HCT116 (cell line): ENCODE measurements at regions not wholly inside any gene's neighbourhood (a gene's known extent, or its start where the extent isn't known, plus 50 kb on each side); places are given as distances from the start of the nearest gene placed in this dataset.

Experiments
- ATAC-seq: fragments of 200-7000 bp; cut with Tn5 transposase; 2 replicates; pipeline ENCODE4 v1.9.1; 2020; ENCODE audit warnings: mild to moderate bottlenecking, moderate library complexity
- BruUV-seq: library from RNA; stranded (reverse); fragments of 400-500 nt; replicated peaks from 2 replicates; lab custom pipeline; 2021; lab: Mats Ljungman, UMichigan
- CTCF ChIA-PET: fragments of 300-600 bp; sonication (Branson Sonifier 250); formaldehyde crosslinking; loops from one replicate; lab custom pipeline; 2021; ENCODE audit warnings: antibody characterized with exemption; lab: Charles Lee
- POLR2A ChIA-PET: fragments of 300-600, 350-600 bp; sonication (Branson Sonifier 250); formaldehyde crosslinking; loops from one replicate; lab custom pipeline; 2021; ENCODE audit warnings: antibody characterized with exemption; lab: Charles Lee
- RAD21 ChIA-PET, 2 experiments: fragments of 300-600 bp; sonication (Branson Sonifier 250); formaldehyde crosslinking; loops; one replicate each; lab custom pipeline; 2023; ENCODE audit warnings: low total read pairs in 2 of 2; ENCODE audit not compliant: uncharacterized antibody in 2 of 2, unreplicated experiment in 2 of 2, low non-redundant PET in 1 of 2; lab: Charles Lee
- DNase-seq: peaks from one replicate; pipeline ENCODE4 v3.0.0-alpha.2; 2010; ENCODE audit warnings: low read depth, low spot score
- H2AFZ ChIP-seq: fragments of 200-600 bp; shearing (Covaris generic), sonication (generic); 2 replicates; pipeline ENCODE4 v1.6.1; 2017; ENCODE audit warnings: low read depth, mixed run types, mixed read lengths, antibody characterized with exemption, low read length; ENCODE audit not compliant: poor library complexity, severe bottlenecking
- H3K27ac ChIP-seq: 2 replicates; pipeline ENCODE4 v1.5.1; 2012; ENCODE audit warnings: low read depth, low read length
- H3K27me3 ChIP-seq: fragments of 200-600 bp; sonication (generic); 2 replicates; pipeline ENCODE4 v1.6.1; 2016; ENCODE audit warnings: mixed run types, low read length, mixed read lengths; ENCODE audit not compliant: insufficient read depth
- H3K36me3 ChIP-seq, 2 experiments: fragments of 200-500 bp in 1 of 2; fragments of 200-600 bp in 1 of 2; sonication (Bioruptor generic) in 1 of 2; sonication (generic) in 1 of 2; 2 replicates each; pipeline versions ENCODE4 v1.5.1 to v1.6.1; 2014 to 2016; ENCODE audit warnings: low read length in 2 of 2, inconsistent platforms in 1 of 2, mixed read lengths in 1 of 2, mixed run types in 1 of 2; ENCODE audit not compliant: insufficient read depth in 2 of 2, control insufficient read depth in 1 of 2
- H3K4me1 ChIP-seq, 2 experiments: fragments of 200-600 bp in 1 of 2; sonication (generic) in 1 of 2; 2 replicates each; pipeline versions ENCODE4 v1.5.1 to v1.6.1; 2012 to 2017; ENCODE audit warnings: low read length in 2 of 2, inconsistent platforms in 1 of 2, mild to moderate bottlenecking in 1 of 2, mixed read lengths in 1 of 2, mixed run types in 1 of 2, moderate library complexity in 1 of 2; ENCODE audit not compliant: insufficient read depth in 2 of 2, control insufficient read depth in 1 of 2
- H3K4me2 ChIP-seq: fragments of 200-600 bp; sonication (generic); 2 replicates; pipeline ENCODE4 v1.6.1; 2017; ENCODE audit warnings: mixed run types, low read length, mixed read lengths
- H3K4me3 ChIP-seq, 2 experiments: fragments of 200-600 bp in 1 of 2; sonication (generic) in 1 of 2; replicated peaks in 1 of 2; 2 replicates each; pipeline ENCODE4 v1.5.1; 2011 to 2016; ENCODE audit warnings: low read length in 2 of 2, control low read depth in 1 of 2, low read depth in 1 of 2, mild to moderate bottlenecking in 1 of 2, mixed read lengths in 1 of 2, mixed run types in 1 of 2
- H3K79me2 ChIP-seq: fragments of 200-600 bp; sonication (generic); 2 replicates; pipeline ENCODE4 v1.6.1; 2017; ENCODE audit warnings: mild to moderate bottlenecking, mixed run types, low read length, moderate library complexity, mixed read lengths; ENCODE audit not compliant: insufficient read depth
- H3K9ac ChIP-seq: fragments of 200-600 bp; sonication (generic); 2 replicates; pipeline ENCODE4 v1.6.1; 2016; ENCODE audit warnings: low read length, mixed read lengths
- H3K9me2 ChIP-seq: fragments of 200-600 bp; sonication (generic), shearing (Covaris generic); 2 replicates; pipeline ENCODE4 v1.6.1; 2017; ENCODE audit warnings: mixed run types, mild to moderate bottlenecking, moderate library complexity; ENCODE audit not compliant: insufficient read depth
- H3K9me3 ChIP-seq, 2 experiments: fragments of 200-500 bp in 1 of 2; fragments of 200-600 bp in 1 of 2; sonication (Bioruptor generic) in 1 of 2; sonication (generic) in 1 of 2; 2 replicates each; pipeline ENCODE4 v1.6.1; 2014 to 2017; ENCODE audit warnings: low read length in 2 of 2, mixed read lengths in 2 of 2, inconsistent platforms in 1 of 2, low read depth in 1 of 2, mild to moderate bottlenecking in 1 of 2, mixed run types in 1 of 2, moderate library complexity in 1 of 2; ENCODE audit not compliant: control insufficient read depth in 1 of 2, insufficient read depth in 1 of 2
- H4K20me1 ChIP-seq: fragments of 200-600 bp; sonication (generic), shearing (Covaris generic); 2 replicates; pipeline ENCODE4 v1.6.1; 2017; ENCODE audit warnings: mixed run types, mild to moderate bottlenecking, moderate library complexity; ENCODE audit not compliant: insufficient read depth
- ATF3 ChIP-seq: IDR thresholded peaks from 2 replicates; pipeline ENCODE4 v1.6.1; 2012
- CEBPB ChIP-seq: IDR thresholded peaks from 2 replicates; pipeline ENCODE4 v1.6.1; 2012; ENCODE audit warnings: low read depth
- EGR1 ChIP-seq: IDR thresholded peaks from 2 replicates; pipeline ENCODE4 v1.6.1; 2012; ENCODE audit warnings: low read depth
- ELF1 ChIP-seq: IDR thresholded peaks from 2 replicates; pipeline ENCODE4 v1.6.1; 2012; ENCODE audit warnings: low read depth, borderline replicate concordance
- EZH2 ChIP-seq: fragments of 200-600 bp; sonication (generic); IDR thresholded peaks from 2 replicates; pipeline ENCODE4 v1.6.1; 2017; ENCODE audit warnings: antibody characterized with exemption, mixed run types
- EZH2phosphoT487 ChIP-seq: fragments of 200-600 bp; IDR thresholded peaks from 2 replicates; pipeline ENCODE4 v1.6.1; 2018; ENCODE audit warnings: antibody characterized with exemption, borderline replicate concordance
- FOSL1 ChIP-seq: IDR thresholded peaks from 2 replicates; pipeline ENCODE4 v1.6.1; 2012; ENCODE audit warnings: low read depth
- JUND ChIP-seq: IDR thresholded peaks from 2 replicates; pipeline ENCODE4 v1.6.1; 2012
- POLR2A ChIP-seq: IDR thresholded peaks from 2 replicates; pipeline ENCODE4 v1.7.0; 2011; ENCODE audit warnings: borderline replicate concordance; ENCODE audit not compliant: insufficient read depth, insufficient read length; ENCODE audit errors: extremely low read depth
- POLR2AphosphoS5 ChIP-seq: IDR thresholded peaks from 2 replicates; pipeline ENCODE4 v1.6.1; 2011; ENCODE audit warnings: mild to moderate bottlenecking, low read depth, low read length, moderate library complexity
- RAD21 ChIP-seq: IDR thresholded peaks from 2 replicates; pipeline ENCODE4 v1.6.1; 2012; ENCODE audit warnings: low read depth, mild to moderate bottlenecking
- REST ChIP-seq: IDR thresholded peaks from 2 replicates; pipeline ENCODE4 v1.6.1; 2012; ENCODE audit warnings: low read depth
- SIN3A ChIP-seq: IDR thresholded peaks from 2 replicates; pipeline ENCODE4 v1.6.1; 2012; ENCODE audit warnings: low read depth
- SP1 ChIP-seq: IDR thresholded peaks from 2 replicates; pipeline ENCODE4 v1.6.1; 2012; ENCODE audit warnings: low read depth
- SRF ChIP-seq: IDR thresholded peaks from 2 replicates; pipeline ENCODE4 v1.6.1; 2012; ENCODE audit warnings: low read depth
- TCF7L2 ChIP-seq: IDR thresholded peaks from 2 replicates; pipeline ENCODE4 v1.7.0; 2011; ENCODE audit warnings: borderline replicate concordance, inconsistent platforms; ENCODE audit not compliant: insufficient read depth, insufficient read length; ENCODE audit errors: extremely low read depth
- YY1 ChIP-seq: IDR thresholded peaks from 2 replicates; pipeline ENCODE4 v1.6.1; 2011; ENCODE audit warnings: low read length, low read depth, moderate library complexity, mild to moderate bottlenecking; ENCODE audit not compliant: insufficient replicate concordance; ENCODE audit errors: extremely low read depth
- ZBTB33 ChIP-seq: IDR thresholded peaks from 2 replicates; pipeline ENCODE4 v1.6.1; 2011; ENCODE audit warnings: mild to moderate bottlenecking, low read length, moderate library complexity; ENCODE audit not compliant: insufficient replicate concordance; ENCODE audit errors: extremely low read depth
- ZNF274 ChIP-seq: fragments of 200-500 bp; sonication (Bioruptor generic); IDR thresholded peaks from 2 replicates; pipeline ENCODE4 v1.6.1; 2014; ENCODE audit warnings: mild to moderate bottlenecking, low read depth, low read length, inconsistent platforms
- intact Hi-C: fragments of 100-400 bp; cut with micrococcal nuclease; formaldehyde crosslinking; loops from 2 replicates; pipeline ENCODE4 v1.10.0; 2022
- TF ChIP-seq, protein P1 (sequence below), 3 experiments: fragments of 200-600 bp in 1 of 3; sonication (generic) in 1 of 3; IDR thresholded peaks in 2 of 3; conservative IDR thresholded peaks in 1 of 3; 2 replicates each; pipeline ENCODE4 v1.5.1; 2012 to 2017; ENCODE audit warnings: low read depth in 2 of 3, low read length in 2 of 3, antibody characterized with exemption in 1 of 3, borderline replicate concordance in 1 of 3, control low read depth in 1 of 3, mild to moderate bottlenecking in 1 of 3, mixed read lengths in 1 of 3, mixed run types in 1 of 3, moderate library complexity in 1 of 3; ENCODE audit not compliant: insufficient read depth in 1 of 3

GRCh38 chr5:15383469-15383868, 116.5 kb upstream of the FBXL7 start:
- no peak overlapping the region for H2AFZ ChIP-seq
- H3K27ac ChIP-seq = no peak overlapping the region
- no peak for ATAC-seq
- intact Hi-C loops = no loop called here
- ChIA-PET POLR2A (no interaction called here), RAD21 (no interaction called here), CTCF (no interaction called here)
- H3K79me2 ChIP-seq = no peaks in the 10 kb centered on the region
- H3K9me2 ChIP-seq = no peaks in the 10 kb centered on the region
- no peaks in the 10 kb centered on the region for H3K27me3 ChIP-seq
- H4K20me1 ChIP-seq = no peaks in the 10 kb centered on the region
- H3K9me3 ChIP-seq = peaks cover 0 to 9% of the 10 kb centered on the region in 2 experiments; a peak in 2 of 4 replicates
- TF ChIP-seq, protein P1, sequence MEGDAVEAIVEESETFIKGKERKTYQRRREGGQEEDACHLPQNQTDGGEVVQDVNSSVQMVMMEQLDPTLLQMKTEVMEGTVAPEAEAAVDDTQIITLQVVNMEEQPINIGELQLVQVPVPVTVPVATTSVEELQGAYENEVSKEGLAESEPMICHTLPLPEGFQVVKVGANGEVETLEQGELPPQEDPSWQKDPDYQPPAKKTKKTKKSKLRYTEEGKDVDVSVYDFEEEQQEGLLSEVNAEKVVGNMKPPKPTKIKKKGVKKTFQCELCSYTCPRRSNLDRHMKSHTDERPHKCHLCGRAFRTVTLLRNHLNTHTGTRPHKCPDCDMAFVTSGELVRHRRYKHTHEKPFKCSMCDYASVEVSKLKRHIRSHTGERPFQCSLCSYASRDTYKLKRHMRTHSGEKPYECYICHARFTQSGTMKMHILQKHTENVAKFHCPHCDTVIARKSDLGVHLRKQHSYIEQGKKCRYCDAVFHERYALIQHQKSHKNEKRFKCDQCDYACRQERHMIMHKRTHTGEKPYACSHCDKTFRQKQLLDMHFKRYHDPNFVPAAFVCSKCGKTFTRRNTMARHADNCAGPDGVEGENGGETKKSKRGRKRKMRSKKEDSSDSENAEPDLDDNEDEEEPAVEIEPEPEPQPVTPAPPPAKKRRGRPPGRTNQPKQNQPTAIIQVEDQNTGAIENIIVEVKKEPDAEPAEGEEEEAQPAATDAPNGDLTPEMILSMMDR (IDR thresholded peaks at IDR 0.05 in 2 of 3, conservative IDR thresholded peaks at IDR 0.05 in 1 of 3; ENCODE audit: borderline replicate concordance in 1 of 3, insufficient read depth in 1 of 3, low read depth in 2 of 3, low read length in 2 of 3) = no peak
- TF ChIP-seq REST (no peak), EZH2phosphoT487 (no peak), FOSL1 (no peak), YY1 (no peak), SIN3A (no peak), EGR1 (no peak), SP1 (no peak), POLR2AphosphoS5 (no peak), ZBTB33 (no peak), POLR2A (no peak), ELF1 (no peak), RAD21 (no peak), SRF (no peak), JUND (no peak), CEBPB (no peak), ATF3 (no peak), ZNF274 (no peak), TCF7L2 (no peak), EZH2 (no peak)
- H3K36me3 ChIP-seq = no peaks in the 10 kb centered on the region
- no peak for DNase-seq
- BruUV-seq = no TSS peak
- H3K4me2 ChIP-seq = no peak overlapping the region
- H3K4me3 ChIP-seq = no peak overlapping the region
- H3K4me1 ChIP-seq = no peaks in the 10 kb centered on the region
- no peak overlapping the region for H3K9ac ChIP-seq
